K562 (cell line): ENCODE measurements at regions not wholly inside any gene's neighbourhood (a gene's known extent, or its start where the extent isn't known, plus 50 kb on each side); places are given as distances from the start of the nearest gene placed in this dataset.

ENCODE experiments used
- ATAC-seq: fragments of 200-7000 bp; cut with Tn5 transposase; 3 replicates; pipeline ENCODE4 v1.9.1; 2020; ENCODE audit warnings: moderate library complexity
- BruUV-seq: library from RNA; stranded (reverse); fragments of 400-500 nt; replicated peaks from 2 replicates; lab custom pipeline; 2021; lab: Mats Ljungman, UMichigan
- CTCF ChIA-PET: fragments of 300-600 bp; formaldehyde crosslinking; extraction: SDS; loops from one replicate; lab custom pipeline; 2021; ENCODE audit warnings: low intra/inter-chr PET ratio; lab: Yijun Ruan, JAX
- POLR2A ChIA-PET: fragments of 300-600, 350-650 bp; sonication (Branson Sonifier 250); formaldehyde crosslinking; extraction: SDS; loops from one replicate; lab custom pipeline; 2021; ENCODE audit warnings: antibody characterized with exemption, inconsistent platforms; lab: Yijun Ruan, JAX
- DNase-seq, 4 experiments: peaks; one replicate each; pipeline versions ENCODE4 v3.0.0 to v3.0.0-alpha.2; 2011 to 2018; ENCODE audit warnings: low spot score in 3 of 4, mixed read lengths in 3 of 4; ENCODE audit errors: extremely low read depth in 1 of 4
- FAIRE-seq: peaks from 2 replicates; lab custom pipeline; 2011; peaks lifted over from hg19 to GRCh38; lab: Jason Lieb, UNC
- H2AFZ ChIP-seq: 2 replicates; pipeline ENCODE4 v1.6.0; 2011; ENCODE audit warnings: low read depth, low read length, control low read depth, inconsistent platforms
- H3K27ac ChIP-seq: fragments of 200-600 bp; 3 replicates; pipeline ENCODE4 v1.8.0; 2011; ENCODE audit warnings: low read depth, mild to moderate bottlenecking, control low read depth, inconsistent platforms, low read length, moderate library complexity, mixed read lengths; ENCODE audit errors: extremely low read depth
- H3K27me3 ChIP-seq, 2 experiments: fragments of 300-600 bp in 1 of 2; 2 replicates in 1 of 2; 3 replicates in 1 of 2; pipeline versions ENCODE4 v1.6.0 to v1.8.0; 2011; ENCODE audit warnings: inconsistent platforms in 2 of 2, low read length in 2 of 2, mild to moderate bottlenecking in 1 of 2, mixed read lengths in 1 of 2, moderate library complexity in 1 of 2; ENCODE audit not compliant: control insufficient read depth in 2 of 2, insufficient read depth in 2 of 2
- H3K36me3 ChIP-seq: fragments of 300-600 bp; 3 replicates; pipeline ENCODE4 v1.8.0; 2011; ENCODE audit warnings: mild to moderate bottlenecking, low read length, inconsistent platforms; ENCODE audit not compliant: control insufficient read depth, insufficient read depth
- H3K4me1 ChIP-seq, 2 experiments: fragments of 200-600 bp in 1 of 2; replicated peaks in 1 of 2; 2 replicates in 1 of 2; 3 replicates in 1 of 2; pipeline versions ENCODE4 v1.5.1 to v1.8.0; 2011; ENCODE audit warnings: inconsistent platforms in 2 of 2, low read length in 2 of 2, mild to moderate bottlenecking in 1 of 2, mixed read lengths in 1 of 2, moderate library complexity in 1 of 2; ENCODE audit not compliant: control insufficient read depth in 2 of 2, insufficient read depth in 2 of 2
- H3K4me2 ChIP-seq: 2 replicates; pipeline ENCODE4 v1.6.1; 2011; ENCODE audit warnings: low read length, control low read depth, inconsistent platforms, mixed read lengths; ENCODE audit not compliant: insufficient read depth
- H3K4me3 ChIP-seq: fragments of 200-600 bp; sonication (generic), shearing (Covaris generic); 2 replicates; pipeline ENCODE4 v1.5.1; 2016; ENCODE audit warnings: control low read depth, inconsistent platforms
- H3K79me2 ChIP-seq: fragments of 200-600 bp; 3 replicates; pipeline ENCODE4 v1.8.0; 2011; ENCODE audit warnings: low read length, inconsistent platforms; ENCODE audit not compliant: control insufficient read depth, insufficient read depth
- H3K9ac ChIP-seq, 2 experiments: 2 replicates each; pipeline versions ENCODE4 v1.6.0 to v1.6.1; 2011; ENCODE audit warnings: low read depth in 2 of 2, low read length in 2 of 2, control low read depth in 1 of 2, inconsistent platforms in 1 of 2, mild to moderate bottlenecking in 1 of 2, mixed read lengths in 1 of 2; ENCODE audit not compliant: insufficient read depth in 1 of 2
- H3K9me1 ChIP-seq: one replicate; pipeline ENCODE4 v1.6.0; 2011; ENCODE audit warnings: inconsistent platforms, mild to moderate bottlenecking, low read length, moderate library complexity; ENCODE audit not compliant: control insufficient read depth, insufficient read depth
- H3K9me3 ChIP-seq: replicated peaks from 2 replicates; pipeline ENCODE4 v1.5.1; 2011; ENCODE audit warnings: low read depth, low read length, inconsistent platforms; ENCODE audit not compliant: control insufficient read depth, insufficient read depth
- H4K20me1 ChIP-seq: replicated peaks from 2 replicates; pipeline ENCODE4 v1.6.1; 2011; ENCODE audit warnings: low read length, inconsistent platforms, mixed read lengths; ENCODE audit not compliant: control insufficient read depth, insufficient read depth
- CBX2 ChIP-seq: fragments of 200-600 bp; sonication (generic); IDR thresholded peaks from one replicate; pipeline ENCODE4 v1.6.1; 2012; ENCODE audit warnings: mild to moderate bottlenecking, low read length, inconsistent platforms; ENCODE audit not compliant: insufficient read depth, poor library complexity, severe bottlenecking
- ESRRA ChIP-seq: fragments of 450-650 bp; IDR thresholded peaks from 2 replicates; pipeline ENCODE4 v1.6.1; 2014; ENCODE audit warnings: low read depth, mild to moderate bottlenecking, moderate library complexity, borderline replicate concordance
- L3MBTL2 ChIP-seq: fragments of 450-650 bp; IDR thresholded peaks from 2 replicates; pipeline ENCODE4 v1.6.1; 2016; ENCODE audit warnings: mild to moderate bottlenecking, moderate library complexity
- PYGO2 ChIP-seq: fragments of 450-650 bp; IDR thresholded peaks from 2 replicates; pipeline ENCODE4 v1.6.1; 2016; ENCODE audit warnings: mild to moderate bottlenecking, missing genetic modification characterization, moderate library complexity, missing compliant biosample characterization
- TARDBP ChIP-seq: fragments of 450-650 bp; IDR thresholded peaks from 2 replicates; pipeline ENCODE4 v1.6.1; 2016
- ZNF280B ChIP-seq: fragments of 250-450 bp; sonication (Bioruptor Pico); IDR thresholded peaks from 2 replicates; pipeline ENCODE4 v1.5.1; 2021; ENCODE audit warnings: mild to moderate bottlenecking
- ZNF707 ChIP-seq: fragments of 250-450 bp; sonication (Bioruptor Pico); conservative IDR thresholded peaks from 2 replicates; pipeline ENCODE4 v1.8.0; 2022; ENCODE audit warnings: inconsistent platforms, mild to moderate bottlenecking, moderate library complexity
- WGBS: fragments of 100-300 bp; shearing (Covaris generic); methylation state at CpG from one replicate; pipeline ENCODE4 v1.1.6; 2016; ENCODE audit warnings: low coverage, mixed read lengths; ENCODE audit not compliant: insufficient coverage; ENCODE audit errors: missing lambda C conversion rate; 5-methylcytosine and 5-hydroxymethylcytosine counted together
- in situ Hi-C: fragments of 300-500 bp; cut with MboI; formaldehyde crosslinking; loops from 4 replicates; pipeline ENCODE4 v1.15.0; 2018; ENCODE audit warnings: inconsistent platforms, mixed read lengths
- intact Hi-C: fragments of 100-400 bp; cut with micrococcal nuclease; formaldehyde crosslinking; loops from 2 replicates; pipeline ENCODE4 v1.14.2; 2022

- no peak overlapping the region for H3K4me3 ChIP-seq
- H3K9me1 ChIP-seq = no peaks in the 10 kb centered on the region
- no peaks in the 10 kb centered on the region for H3K79me2 ChIP-seq
- H3K36me3 ChIP-seq = no peaks in the 10 kb centered on the region
- ChIA-PET POLR2A (no interaction called here), CTCF (no interaction called here)
- H3K9me3 ChIP-seq = no peaks in the 10 kb centered on the region
- FAIRE-seq = no peak
- H3K4me1 ChIP-seq = no peaks in the 10 kb centered on the region
- H3K27ac ChIP-seq = no peak overlapping the region
- no peak overlapping the region for H3K9ac ChIP-seq
- TF ChIP-seq ZNF280B (CRISPR knock-in tag) (no peak), L3MBTL2 (no peak), ZNF707 (CRISPR knock-in tag) (no peak), PYGO2 (tag) (no peak), ESRRA (no peak), CBX2 (no peak), TARDBP (no peak)
- DNase-seq = no peak
- H2AFZ ChIP-seq = no peak overlapping the region
- intact Hi-C loops = no loop called here
- no peak for ATAC-seq
- H3K4me2 ChIP-seq = no peak overlapping the region
- in situ Hi-C loops = no loop called here
- H3K27me3 ChIP-seq = no peaks in the 10 kb centered on the region
- BruUV-seq = no TSS peak
- 0% methylated on average over 7 of the region's 10 CpGs for WGBS
- H4K20me1 ChIP-seq = no peaks in the 10 kb centered on the region
Measured at GRCh38 chr3:103446953-103447629, 1012.3 kb downstream of the ZPLD1 start.
